ENCODE measurements at regions not wholly inside any gene's neighbourhood (a gene's known extent, or its start where the extent isn't known, plus 50 kb on each side); places are given as distances from the start of the nearest gene placed in this dataset.

DNA sequence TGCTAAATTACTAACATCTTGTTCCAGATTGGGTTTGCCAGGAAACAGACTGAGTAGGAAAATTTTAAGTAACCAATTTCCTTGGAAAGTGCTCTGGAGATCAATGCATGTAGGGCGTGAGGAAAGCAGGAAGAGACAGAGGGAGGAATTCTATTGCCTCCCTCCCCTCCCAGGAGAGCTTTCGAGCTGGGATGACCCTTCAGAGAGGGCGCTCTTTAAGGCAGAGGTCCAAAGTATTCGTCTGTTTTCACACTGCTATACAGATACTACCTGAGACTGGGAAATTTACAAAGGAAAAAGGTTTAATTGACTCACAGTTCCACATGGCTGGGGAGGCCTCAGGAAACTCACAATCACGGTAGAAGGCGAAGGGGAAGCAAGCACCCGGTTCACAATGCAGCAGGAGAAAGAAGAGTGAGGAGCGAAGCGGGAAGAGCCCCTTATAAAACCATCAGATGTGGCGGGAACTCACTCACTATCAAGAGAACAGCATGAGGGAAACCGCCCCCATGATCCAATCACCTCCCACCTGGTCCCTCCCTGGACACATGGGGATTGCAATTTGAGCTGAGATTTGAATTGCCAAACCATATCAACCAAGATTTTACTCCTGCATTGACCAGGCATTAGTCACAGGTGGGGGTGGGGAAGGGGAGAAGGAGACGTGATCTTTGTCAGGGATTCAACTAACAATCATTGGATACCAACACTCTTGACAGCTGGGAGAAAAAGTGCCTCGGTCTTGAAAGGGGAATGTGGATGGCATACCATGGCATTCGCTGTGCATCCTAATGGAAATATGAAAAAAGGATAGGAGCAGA lies 63.8 kb downstream of the SLITRK2 start:
- TF ChIP-seq FOS (IDR thresholded peaks at IDR 0.05; ENCODE audit: borderline replicate concordance, extremely low read depth, insufficient read length) = no peak
- TF ChIP-seq NFIC (IDR thresholded peaks at IDR 0.05; ENCODE audit: low read depth, low read length) = no peak
- no peak for TF ChIP-seq ESRRA (IDR thresholded peaks at IDR 0.05; ENCODE audit: low read length)
- TF ChIP-seq EZH2 (IDR thresholded peaks at IDR 0.05; ENCODE audit: borderline replicate concordance, control insufficient read depth, low read depth, low read length) = no peak
- no peak for TF ChIP-seq NFXL1 (IDR thresholded peaks at IDR 0.05; ENCODE audit: borderline replicate concordance)
- TF ChIP-seq MYC (IDR thresholded peaks at IDR 0.05; ENCODE audit: insufficient read depth, insufficient read length, insufficient replicate concordance, low read length, severe bottlenecking) = no peak
- TF ChIP-seq, protein P1, sequence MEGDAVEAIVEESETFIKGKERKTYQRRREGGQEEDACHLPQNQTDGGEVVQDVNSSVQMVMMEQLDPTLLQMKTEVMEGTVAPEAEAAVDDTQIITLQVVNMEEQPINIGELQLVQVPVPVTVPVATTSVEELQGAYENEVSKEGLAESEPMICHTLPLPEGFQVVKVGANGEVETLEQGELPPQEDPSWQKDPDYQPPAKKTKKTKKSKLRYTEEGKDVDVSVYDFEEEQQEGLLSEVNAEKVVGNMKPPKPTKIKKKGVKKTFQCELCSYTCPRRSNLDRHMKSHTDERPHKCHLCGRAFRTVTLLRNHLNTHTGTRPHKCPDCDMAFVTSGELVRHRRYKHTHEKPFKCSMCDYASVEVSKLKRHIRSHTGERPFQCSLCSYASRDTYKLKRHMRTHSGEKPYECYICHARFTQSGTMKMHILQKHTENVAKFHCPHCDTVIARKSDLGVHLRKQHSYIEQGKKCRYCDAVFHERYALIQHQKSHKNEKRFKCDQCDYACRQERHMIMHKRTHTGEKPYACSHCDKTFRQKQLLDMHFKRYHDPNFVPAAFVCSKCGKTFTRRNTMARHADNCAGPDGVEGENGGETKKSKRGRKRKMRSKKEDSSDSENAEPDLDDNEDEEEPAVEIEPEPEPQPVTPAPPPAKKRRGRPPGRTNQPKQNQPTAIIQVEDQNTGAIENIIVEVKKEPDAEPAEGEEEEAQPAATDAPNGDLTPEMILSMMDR (IDR thresholded peaks at IDR 0.05 in 2 of 3, conservative IDR thresholded peaks at IDR 0.05 in 1 of 3; ENCODE audit: control insufficient read depth in 2 of 3, extremely low read depth in 1 of 3, insufficient read depth in 1 of 3, low read depth in 3 of 3, low read length in 3 of 3) = no peak
- TF ChIP-seq, protein P2, sequence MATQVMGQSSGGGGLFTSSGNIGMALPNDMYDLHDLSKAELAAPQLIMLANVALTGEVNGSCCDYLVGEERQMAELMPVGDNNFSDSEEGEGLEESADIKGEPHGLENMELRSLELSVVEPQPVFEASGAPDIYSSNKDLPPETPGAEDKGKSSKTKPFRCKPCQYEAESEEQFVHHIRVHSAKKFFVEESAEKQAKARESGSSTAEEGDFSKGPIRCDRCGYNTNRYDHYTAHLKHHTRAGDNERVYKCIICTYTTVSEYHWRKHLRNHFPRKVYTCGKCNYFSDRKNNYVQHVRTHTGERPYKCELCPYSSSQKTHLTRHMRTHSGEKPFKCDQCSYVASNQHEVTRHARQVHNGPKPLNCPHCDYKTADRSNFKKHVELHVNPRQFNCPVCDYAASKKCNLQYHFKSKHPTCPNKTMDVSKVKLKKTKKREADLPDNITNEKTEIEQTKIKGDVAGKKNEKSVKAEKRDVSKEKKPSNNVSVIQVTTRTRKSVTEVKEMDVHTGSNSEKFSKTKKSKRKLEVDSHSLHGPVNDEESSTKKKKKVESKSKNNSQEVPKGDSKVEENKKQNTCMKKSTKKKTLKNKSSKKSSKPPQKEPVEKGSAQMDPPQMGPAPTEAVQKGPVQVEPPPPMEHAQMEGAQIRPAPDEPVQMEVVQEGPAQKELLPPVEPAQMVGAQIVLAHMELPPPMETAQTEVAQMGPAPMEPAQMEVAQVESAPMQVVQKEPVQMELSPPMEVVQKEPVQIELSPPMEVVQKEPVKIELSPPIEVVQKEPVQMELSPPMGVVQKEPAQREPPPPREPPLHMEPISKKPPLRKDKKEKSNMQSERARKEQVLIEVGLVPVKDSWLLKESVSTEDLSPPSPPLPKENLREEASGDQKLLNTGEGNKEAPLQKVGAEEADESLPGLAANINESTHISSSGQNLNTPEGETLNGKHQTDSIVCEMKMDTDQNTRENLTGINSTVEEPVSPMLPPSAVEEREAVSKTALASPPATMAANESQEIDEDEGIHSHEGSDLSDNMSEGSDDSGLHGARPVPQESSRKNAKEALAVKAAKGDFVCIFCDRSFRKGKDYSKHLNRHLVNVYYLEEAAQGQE (IDR thresholded peaks at IDR 0.05; ENCODE audit: low read depth, low read length) = no peak
